Common myeloid progenitor, CD34-positive (primary cell): ENCODE measurements at regions not wholly inside any gene's neighbourhood (a gene's known extent, or its start where the extent isn't known, plus 50 kb on each side); places are given as distances from the start of the nearest gene placed in this dataset.

Experiments used
- CTCF ChIA-PET: fragments of 350-600 bp; sonication (Branson Sonifier 250); formaldehyde crosslinking; loops from one replicate; lab custom pipeline; 2021; ENCODE audit warnings: antibody characterized with exemption; lab: Charles Lee
- POLR2A ChIA-PET: fragments of 350-600 bp; sonication (Branson Sonifier 250); formaldehyde crosslinking; loops from one replicate; lab custom pipeline; 2021; ENCODE audit warnings: antibody characterized with exemption; lab: Charles Lee
- DNase-seq, 3 donors: peaks; one replicate each; pipeline versions ENCODE4 v3.0.0 to v3.0.0-alpha.2; 2013
- H3K27ac ChIP-seq, 2 experiments: 1 replicate in 1 of 2; 2 replicates in 1 of 2; pipeline ENCODE4 v1.7.0; 2013; ENCODE audit warnings: inconsistent platforms in 2 of 2, low read length in 2 of 2, mild to moderate bottlenecking in 2 of 2, low read depth in 1 of 2, moderate library complexity in 1 of 2; ENCODE audit not compliant: severe bottlenecking in 2 of 2, insufficient read depth in 1 of 2, poor library complexity in 1 of 2
- H3K27me3 ChIP-seq, 5 experiments: replicated peaks in 2 of 5; 1 replicate in 3 of 5; 2 replicates in 2 of 5; pipeline versions ENCODE4 v1.6.1 to v1.7.0; 2013; ENCODE audit warnings: low read length in 4 of 5, mild to moderate bottlenecking in 2 of 5, moderate library complexity in 2 of 5, inconsistent platforms in 1 of 5; ENCODE audit not compliant: insufficient read depth in 5 of 5, control insufficient read depth in 4 of 5
- H3K36me3 ChIP-seq, 4 experiments: 1 replicate in 2 of 4; 2 replicates in 2 of 4; pipeline versions ENCODE4 v1.6.1 to v1.7.0; 2013; ENCODE audit warnings: low read length in 3 of 4, control low read depth in 1 of 4, mild to moderate bottlenecking in 1 of 4; ENCODE audit not compliant: control insufficient read depth in 4 of 4, insufficient read depth in 4 of 4
- H3K4me1 ChIP-seq, 4 experiments: 1 replicate in 3 of 4; 2 replicates in 1 of 4; pipeline versions ENCODE4 v1.6.1 to v1.7.1; 2013; ENCODE audit warnings: low read length in 3 of 4, mild to moderate bottlenecking in 3 of 4, control low read depth in 1 of 4, inconsistent platforms in 1 of 4, moderate library complexity in 1 of 4; ENCODE audit not compliant: control insufficient read depth in 4 of 4, insufficient read depth in 4 of 4; ENCODE audit errors: control extremely low read depth in 1 of 4
- H3K4me3 ChIP-seq, 7 experiments: 1 replicate in 4 of 7; 2 replicates in 3 of 7; pipeline versions ENCODE4 v1.5.1 to v1.7.0; 2013; ENCODE audit warnings: mild to moderate bottlenecking in 7 of 7, low read length in 6 of 7, moderate library complexity in 6 of 7, inconsistent platforms in 2 of 7, low read depth in 2 of 7, control low read depth in 1 of 7; ENCODE audit not compliant: insufficient read depth in 4 of 7, control insufficient read depth in 1 of 7; ENCODE audit errors: extremely low read depth in 1 of 7
- H3K9me3 ChIP-seq, 5 experiments: 1 replicate in 4 of 5; 2 replicates in 1 of 5; pipeline versions ENCODE4 v1.6.1 to v1.7.1; 2013; ENCODE audit warnings: low read length in 4 of 5, mild to moderate bottlenecking in 2 of 5, inconsistent platforms in 1 of 5, low read depth in 1 of 5, moderate library complexity in 1 of 5; ENCODE audit not compliant: control insufficient read depth in 4 of 5, insufficient read depth in 2 of 5; ENCODE audit errors: control extremely low read depth in 1 of 5
- WGBS: methylation state at CpG from one replicate; pipeline ENCODE4 v1.1.5; 2013; ENCODE audit not compliant: insufficient coverage; 5-methylcytosine and 5-hydroxymethylcytosine counted together

- no peak for DNase-seq
- POLR2A ChIA-PET, result no interaction called here
- H3K4me1 ChIP-seq, result no peaks in the 10 kb centered on the region
- 100% methylated on average over 2 of the region's 4 CpGs for WGBS
- no peaks in the 10 kb centered on the region for H3K27me3 ChIP-seq
- CTCF ChIA-PET, result no interaction called here
- no peaks in the 10 kb centered on the region for H3K36me3 ChIP-seq
- H3K9me3 ChIP-seq, result peaks cover 0 to 3% (median 0%) of the 10 kb centered on the region in 5 experiments
- no peak overlapping the region for H3K4me3 ChIP-seq
- H3K27ac ChIP-seq, result no peak overlapping the region
These were observed 149.8 kb downstream of the OSR1 start for GRCh38 chr2:19208479-19209199.

- Histone ChIP-seq H3K4me1 (no peaks in the 10 kb centered on the region), H3K27me3 (no peaks in the 10 kb centered on the region), H3K4me3 (no peak overlapping the region), H3K9me3 (peaks cover 0 to 3% (median 0%) of the 10 kb centered on the region in 5 experiments), H3K27ac (no peak overlapping the region), H3K36me3 (no peaks in the 10 kb centered on the region)
- WGBS, result 100% methylated on average over 7 of the region's 8 CpGs
- DNase-seq, result no peak
- POLR2A ChIA-PET, result no interaction called here
- CTCF ChIA-PET, result no interaction called here
These were observed 151.0 kb downstream of the OSR1 start for GRCh38 chr2:19207452-19207851.

- no peak for DNase-seq
- no peaks in the 10 kb centered on the region for H3K27me3 ChIP-seq
- ChIA-PET POLR2A (no interaction called here), CTCF (no interaction called here)
- 97% methylated on average over 3 of the region's 4 CpGs for WGBS
- H3K27ac ChIP-seq, result no peak overlapping the region
- peaks cover 0 to 3% (median 0%) of the 10 kb centered on the region in 5 experiments for H3K9me3 ChIP-seq
- no peaks in the 10 kb centered on the region for H3K36me3 ChIP-seq
- no peak overlapping the region for H3K4me3 ChIP-seq
- H3K4me1 ChIP-seq, result no peaks in the 10 kb centered on the region
These were observed 152.4 kb downstream of the OSR1 start for GRCh38 chr2:19205983-19206533.

- no CpG with 5 or more reads among the region's 5 CpGs for WGBS
- Histone ChIP-seq H3K9me3 (no peaks in the 10 kb centered on the region), H3K27me3 (no peaks in the 10 kb centered on the region), H3K4me3 (no peak overlapping the region), H3K4me1 (no peaks in the 10 kb centered on the region), H3K36me3 (no peaks in the 10 kb centered on the region), H3K27ac (no peak overlapping the region)
- POLR2A ChIA-PET, result no interaction called here
- DNase-seq, result no peak
- CTCF ChIA-PET, result no interaction called here
These were observed 154.6 kb downstream of the OSR1 start for GRCh38 chr2:19203866-19204265.

- CTCF ChIA-PET, result no interaction called here
- no peak overlapping the region for H3K27ac ChIP-seq
These were observed 156.4 kb downstream of the OSR1 start for GRCh38 chr2:19201911-19202462.

GRCh38 chr2:19198381-19198780 lies 160.0 kb downstream of the OSR1 start:
- Histone ChIP-seq H3K36me3 (no peaks in the 10 kb centered on the region), H3K27ac (no peak overlapping the region), H3K4me1 (no peaks in the 10 kb centered on the region), H3K27me3 (no peaks in the 10 kb centered on the region), H3K4me3 (no peak overlapping the region), H3K9me3 (peaks cover 0 to 7% (median 2%) of the 10 kb centered on the region in 5 experiments)
- CTCF ChIA-PET, result no interaction called here
- WGBS, result no CpG with 5 or more reads among the region's 1 CpG
- POLR2A ChIA-PET, result no interaction called here
- DNase-seq, result no peak

More at GRCh38 chr2:19201911-19202462, 156.4 kb downstream of the OSR1 start:
- Histone ChIP-seq H3K36me3 (no peaks in the 10 kb centered on the region), H3K4me1 (no peaks in the 10 kb centered on the region), H3K4me3 (no peak overlapping the region), H3K27me3 (no peaks in the 10 kb centered on the region), H3K9me3 (peaks cover 0 to 1% (median 0%) of the 10 kb centered on the region in 5 experiments)
- DNase-seq, result no peak
- POLR2A ChIA-PET, result no interaction called here
- WGBS, result no CpG with 5 or more reads among the region's 4 CpGs

- no peaks in the 10 kb centered on the region for H3K27me3 ChIP-seq
- ChIA-PET POLR2A (no interaction called here), CTCF (no interaction called here)
- no peak overlapping the region for H3K27ac ChIP-seq
- no peaks in the 10 kb centered on the region for H3K4me1 ChIP-seq
- no peak for DNase-seq
- H3K9me3 ChIP-seq, result peaks cover 0 to 7% (median 2%) of the 10 kb centered on the region in 5 experiments
- 88% methylated on average over 1 of the region's 1 CpG for WGBS
- no peak overlapping the region for H3K4me3 ChIP-seq
- H3K36me3 ChIP-seq, result no peaks in the 10 kb centered on the region
These were observed 162.8 kb downstream of the OSR1 start for GRCh38 chr2:19195661-19196060.
